Ramos (cell line): ENCODE measurements at regions not wholly inside any gene's neighbourhood (a gene's known extent, or its start where the extent isn't known, plus 50 kb on each side); places are given as distances from the start of the nearest gene placed in this dataset.

ENCODE experiments used
- in situ Hi-C: fragments of 300-500 bp; cut with MboI; formaldehyde crosslinking; loops from one replicate; pipeline ENCODE4 v1.14.3; 2022; ENCODE audit warnings: low sequenced_read_pairs; ENCODE audit not compliant: unreplicated experiment

DNA sequence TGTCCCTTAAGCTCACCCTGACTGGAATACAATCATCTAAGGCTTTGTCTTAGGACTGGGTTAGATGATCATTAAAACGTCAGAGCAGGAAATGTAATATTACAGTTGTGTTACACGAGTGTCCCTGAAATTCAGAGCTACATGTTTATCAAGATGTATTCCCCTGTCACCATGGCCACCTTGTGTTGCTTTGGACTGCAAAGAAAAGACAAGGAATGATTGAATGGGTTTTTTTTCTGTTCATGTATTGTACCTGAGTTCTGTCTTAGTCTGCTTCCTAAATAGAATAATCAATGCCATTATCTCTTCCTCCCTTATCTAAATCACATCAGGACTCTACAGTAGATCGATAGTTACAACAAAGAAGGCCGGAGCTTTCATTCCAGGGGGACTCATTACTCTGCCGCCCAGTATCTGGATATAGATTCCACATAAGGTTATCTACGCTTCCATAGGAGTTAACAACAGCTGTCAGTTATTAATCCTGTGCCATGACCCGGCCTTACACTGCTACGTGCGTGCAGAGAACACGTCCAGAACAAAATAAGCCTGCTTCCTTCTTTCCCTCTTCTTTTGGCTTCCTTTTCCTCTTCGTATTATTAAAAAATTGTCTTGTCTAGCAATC is 274.1 kb upstream of the SASH1 start:
- in situ Hi-C loops = no loop called here

DNA sequence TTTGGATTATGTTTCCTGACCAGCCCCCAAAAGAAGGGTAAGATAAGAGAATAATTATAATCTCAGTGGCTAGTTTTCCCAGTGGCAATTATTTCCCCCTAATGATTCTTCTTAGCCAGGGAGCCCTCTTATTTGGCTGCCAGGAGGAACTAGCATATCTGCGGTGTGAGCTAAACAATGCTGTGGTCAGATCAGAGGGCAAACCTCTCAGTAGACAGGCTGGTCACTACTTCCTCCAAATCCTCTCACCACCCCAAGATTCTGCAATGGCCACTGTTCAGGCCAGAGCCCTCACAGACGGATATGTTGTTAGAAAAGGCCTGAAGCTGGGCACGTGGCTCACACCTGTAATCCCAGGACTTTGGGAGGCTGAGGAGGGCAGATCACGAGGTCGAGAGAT is 273.4 kb upstream of the SASH1 start:
- in situ Hi-C loops = no loop called here

DNA sequence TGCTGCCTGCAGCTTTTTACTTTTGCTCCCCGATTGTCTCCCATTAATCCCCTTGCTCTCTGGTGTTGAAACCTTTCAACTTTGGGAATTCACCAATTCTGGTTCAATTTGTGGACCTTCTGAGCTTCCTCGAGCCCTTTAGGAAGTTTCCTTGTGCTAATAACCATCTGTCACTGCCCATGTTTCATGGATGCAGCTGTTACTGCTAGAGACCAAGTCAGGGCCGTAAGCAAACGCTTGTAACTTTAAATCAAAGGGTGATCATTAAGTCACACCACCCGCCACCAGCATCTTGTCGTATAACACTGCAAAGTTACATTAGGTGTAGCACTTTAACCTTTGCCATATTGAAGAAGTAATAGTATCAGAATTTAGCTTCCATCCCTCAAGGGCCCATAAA is 268.3 kb upstream of the SASH1 start:
- in situ Hi-C loops = no loop called here

DNA sequence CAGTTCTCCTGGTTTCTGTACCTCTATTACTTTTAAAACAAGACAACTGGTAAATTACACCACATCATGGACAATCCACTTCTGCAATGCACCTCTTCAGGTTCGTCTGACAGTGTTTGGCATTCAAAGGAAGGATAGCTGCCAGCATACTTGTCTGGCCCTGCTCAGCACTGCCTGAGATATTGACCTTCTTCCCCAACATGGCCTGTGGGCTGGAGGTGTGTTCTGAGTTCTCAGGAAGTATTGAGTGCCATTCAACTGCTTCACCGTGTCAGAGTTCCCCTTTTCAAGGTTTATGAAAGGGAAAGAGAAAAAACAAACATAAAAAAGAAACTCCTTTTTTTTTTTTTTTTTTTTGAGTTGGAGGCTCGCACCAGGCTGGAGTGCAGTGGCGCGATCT is 267.9 kb upstream of the SASH1 start:
- in situ Hi-C loops = no loop called here

- in situ Hi-C loops = no loop called here
Measured at GRCh38 chr6:148075352-148075751, 267.3 kb upstream of the SASH1 start.

DNA sequence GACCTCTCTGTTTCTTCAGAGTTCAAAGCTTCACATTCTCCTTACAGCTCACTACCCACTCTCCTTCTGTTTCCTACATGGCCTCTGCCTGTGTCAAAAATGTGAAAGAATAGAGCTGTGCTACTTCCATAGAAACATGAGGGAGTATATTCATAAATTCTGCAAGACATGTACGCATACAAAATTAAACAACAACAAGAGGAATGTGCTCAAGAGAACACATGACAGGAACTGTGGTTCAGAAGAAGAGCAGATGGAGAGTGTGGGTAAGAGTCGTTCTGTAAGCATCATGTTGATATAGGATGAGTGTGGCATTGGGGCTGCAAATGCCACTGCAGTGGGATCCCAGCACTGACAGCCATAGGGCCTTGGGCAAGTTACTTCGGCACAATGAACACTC is 266.6 kb upstream of the SASH1 start:
- in situ Hi-C loops = no loop called here

GRCh38 chr6:148080315-148080714 is 262.3 kb upstream of the SASH1 start:
- in situ Hi-C loops = no loop called here

DNA sequence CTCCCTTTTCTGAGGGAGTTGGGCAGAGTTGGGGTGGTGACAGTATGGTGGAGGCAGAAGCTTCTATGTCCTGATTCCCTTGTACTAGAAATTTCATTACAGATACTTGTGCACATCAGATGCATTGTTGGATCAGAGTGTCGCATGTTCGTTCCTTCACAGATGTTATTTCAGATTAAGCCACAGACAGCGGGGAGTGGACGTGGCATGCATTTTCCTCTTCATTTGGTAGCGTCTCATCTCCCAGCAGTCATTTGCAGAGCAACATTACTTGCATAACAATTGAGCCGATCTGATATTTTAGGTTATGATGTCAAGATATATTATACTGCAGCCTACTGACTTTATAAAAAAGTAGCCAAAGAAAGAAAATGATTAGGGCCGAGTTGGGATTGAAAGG is 261.6 kb upstream of the SASH1 start:
- in situ Hi-C loops = no loop called here

GRCh38 chr6:148082044-148082443 is 260.6 kb upstream of the SASH1 start:
- in situ Hi-C loops = no loop called here

DNA sequence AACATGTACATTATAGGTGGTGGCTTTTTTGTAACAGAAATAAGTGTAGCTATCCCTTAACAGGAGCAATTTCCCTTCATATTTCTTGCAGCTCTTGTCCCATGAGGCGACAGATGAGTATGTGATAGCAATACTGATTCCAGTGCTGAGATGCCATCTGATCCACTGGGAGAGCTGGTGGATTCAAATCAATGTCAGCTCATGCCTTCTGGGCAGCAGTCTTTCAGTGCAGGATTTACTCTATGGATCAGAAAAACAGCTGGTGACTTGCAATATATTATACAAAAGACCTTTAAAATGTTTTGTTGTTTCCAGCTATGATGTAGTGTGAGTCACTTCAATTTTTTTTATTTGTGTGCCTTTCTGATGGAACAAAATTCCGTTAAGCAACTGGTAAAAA is 259.9 kb upstream of the SASH1 start:
- in situ Hi-C loops = no loop called here

GRCh38 chr6:148085631-148086331 is 256.9 kb upstream of the SASH1 start:
- in situ Hi-C loops = no loop called here

DNA sequence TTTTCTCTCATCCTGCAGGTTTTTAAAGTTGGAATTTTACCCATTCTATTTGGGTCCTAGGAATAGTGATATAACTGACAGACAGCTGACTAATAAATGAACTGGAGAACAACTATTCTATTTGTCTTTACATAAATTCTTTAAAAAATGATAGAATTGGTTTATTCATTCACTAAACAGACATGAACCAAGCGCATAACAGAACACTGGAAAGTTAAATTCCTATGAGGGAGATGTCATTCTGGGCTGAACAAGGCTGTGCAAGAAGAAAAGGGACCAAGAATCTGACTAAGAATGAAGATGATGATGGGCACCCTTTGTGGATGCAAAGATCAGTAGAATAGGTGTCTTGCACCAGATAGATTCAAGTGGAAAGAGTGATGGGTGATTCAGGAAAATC is 256.3 kb upstream of the SASH1 start:
- in situ Hi-C loops = no loop called here

GRCh38 chr6:148086843-148087242 is 255.8 kb upstream of the SASH1 start:
- in situ Hi-C loops = no loop called here

DNA sequence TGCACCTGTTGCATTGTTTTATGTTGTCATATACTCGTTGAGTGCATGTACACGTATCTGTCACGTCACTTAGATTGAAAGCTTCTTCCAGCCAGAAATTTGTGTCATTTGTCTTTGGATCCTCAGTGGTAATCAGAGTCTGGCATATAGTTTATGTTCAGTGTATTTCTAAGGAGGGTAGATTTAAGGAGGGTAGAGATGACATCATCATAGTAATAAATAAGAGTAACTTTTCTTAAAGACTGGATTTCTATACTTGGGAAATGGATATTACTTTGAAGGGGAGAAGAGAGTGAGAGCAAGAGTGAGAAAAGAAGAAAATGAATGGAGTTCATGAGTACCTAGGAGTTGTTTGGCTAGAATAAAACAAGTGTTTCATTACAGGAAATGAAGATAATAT is 255.0 kb upstream of the SASH1 start:
- in situ Hi-C loops = no loop called here

DNA sequence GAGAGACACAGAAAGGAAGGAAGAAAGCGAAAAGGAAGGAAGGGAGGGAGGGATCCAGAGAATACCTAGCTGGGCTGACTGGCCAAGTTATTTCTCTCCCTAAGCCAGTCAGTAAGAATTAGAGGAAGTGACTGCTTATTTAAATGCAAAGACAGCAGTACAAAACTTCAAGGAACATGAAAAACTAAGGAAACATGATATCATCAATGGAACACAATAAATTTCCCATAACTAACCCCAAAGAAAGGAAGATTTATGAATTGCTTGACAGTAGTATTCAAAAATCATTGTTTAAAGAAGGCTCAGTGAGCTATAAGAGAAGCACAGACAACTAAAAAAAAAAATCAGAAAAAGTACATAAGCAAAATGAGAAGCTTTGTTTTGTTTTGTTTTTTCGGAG is 252.3 kb upstream of the SASH1 start:
- in situ Hi-C loops = no loop called here

- in situ Hi-C loops = no loop called here
Measured at GRCh38 chr6:148091394-148091793, 251.2 kb upstream of the SASH1 start.

- in situ Hi-C loops = no loop called here
Measured at GRCh38 chr6:148103436-148103835, 239.2 kb upstream of the SASH1 start.

GRCh38 chr6:148104131-148104530 is 238.5 kb upstream of the SASH1 start:
- in situ Hi-C loops = no loop called here

DNA sequence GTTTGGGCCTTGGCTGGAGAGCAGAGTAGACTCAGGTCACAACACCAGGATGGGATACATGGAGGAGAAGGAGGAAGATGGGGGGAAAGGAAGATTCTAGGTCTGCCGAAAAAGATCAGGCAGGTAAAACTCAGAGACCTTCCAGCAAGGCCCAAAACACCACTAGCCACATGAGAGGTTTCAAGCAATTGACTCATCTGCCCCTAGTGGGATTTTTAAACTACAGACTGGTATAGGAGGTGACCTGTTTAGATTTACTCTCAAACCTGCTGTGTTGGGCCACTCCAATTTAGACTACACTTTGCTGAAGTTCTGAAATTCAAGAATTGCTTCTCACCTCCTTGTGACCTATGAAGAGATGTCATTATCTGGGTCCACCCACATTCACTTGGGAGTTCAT is 236.9 kb upstream of the SASH1 start:
- in situ Hi-C loops = no loop called here

- in situ Hi-C loops = no loop called here
Measured at GRCh38 chr6:148107911-148108310, 234.7 kb upstream of the SASH1 start.

DNA sequence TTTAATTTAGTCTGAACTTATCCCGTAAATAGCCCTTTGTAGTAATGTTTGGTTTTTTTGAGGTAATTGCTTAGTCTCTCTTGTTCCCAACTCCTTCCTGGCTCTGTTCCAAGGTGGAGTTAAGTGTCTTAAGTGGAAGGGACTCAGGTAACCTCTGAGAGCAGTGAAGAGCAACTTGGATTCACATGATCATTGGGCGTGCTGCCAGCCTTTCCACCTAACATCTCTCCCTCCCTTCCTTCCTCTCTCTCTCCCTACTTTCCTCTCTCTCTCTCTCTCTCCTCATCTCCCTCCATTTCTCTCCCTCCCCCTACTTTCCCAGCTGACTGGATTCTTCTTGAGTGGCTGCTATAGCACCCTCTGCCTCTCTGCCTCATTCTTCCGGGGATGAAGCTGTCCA is 232.9 kb upstream of the SASH1 start:
- in situ Hi-C loops = no loop called here

- in situ Hi-C loops = no loop called here
Measured at GRCh38 chr6:148110925-148111324, 231.7 kb upstream of the SASH1 start.
